GM18498 (cell line): ENCODE measurements at regions not wholly inside any gene's neighbourhood (a gene's known extent, or its start where the extent isn't known, plus 50 kb on each side); places are given as distances from the start of the nearest gene placed in this dataset.

Source experiments
- ATAC-seq: cut with Tn5 transposase; IDR thresholded peaks from one replicate; pipeline ENCODE4 v1.9.1; 2021; ENCODE audit warnings: mild to moderate bottlenecking, moderate library complexity; ENCODE audit not compliant: unreplicated experiment

DNA sequence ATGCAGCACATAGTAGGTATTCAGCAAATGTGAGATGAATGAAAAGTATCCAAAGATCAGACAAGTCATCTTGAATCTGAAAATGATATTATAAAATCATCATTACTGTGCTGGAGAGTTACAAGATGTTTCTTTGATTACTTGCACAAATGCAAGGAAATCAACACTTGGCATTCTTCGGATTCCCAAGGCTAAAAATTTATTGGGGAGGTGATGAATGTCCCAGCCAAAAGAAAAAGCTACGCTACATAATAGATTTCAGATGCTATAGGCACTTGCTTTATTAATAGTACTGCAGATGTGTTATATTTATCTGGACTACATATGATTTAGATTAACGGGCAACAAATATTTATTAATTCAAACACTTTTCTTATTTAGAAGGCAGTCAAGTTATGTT lies 286.7 kb upstream of the TENM3 start:
- no peak for ATAC-seq

DNA sequence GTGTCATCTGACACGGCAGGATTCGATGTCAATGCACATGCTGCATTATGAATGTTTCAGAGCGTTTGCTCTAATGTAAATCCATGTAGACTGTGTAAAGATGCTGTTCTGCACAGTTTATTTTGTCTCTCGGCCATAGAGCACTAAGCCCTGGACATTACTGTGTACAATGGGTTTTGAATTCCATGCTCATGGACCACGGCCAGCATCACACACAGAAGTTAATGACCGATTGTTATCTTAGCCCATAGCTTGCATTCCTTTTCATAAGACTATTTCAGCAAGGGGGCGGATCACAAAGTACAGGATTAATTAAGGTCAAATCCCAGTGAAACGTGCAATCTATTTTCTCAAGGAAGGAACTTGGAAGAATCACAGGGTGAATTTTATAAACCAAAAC lies 286.1 kb upstream of the TENM3 start:
- no peak for ATAC-seq

DNA sequence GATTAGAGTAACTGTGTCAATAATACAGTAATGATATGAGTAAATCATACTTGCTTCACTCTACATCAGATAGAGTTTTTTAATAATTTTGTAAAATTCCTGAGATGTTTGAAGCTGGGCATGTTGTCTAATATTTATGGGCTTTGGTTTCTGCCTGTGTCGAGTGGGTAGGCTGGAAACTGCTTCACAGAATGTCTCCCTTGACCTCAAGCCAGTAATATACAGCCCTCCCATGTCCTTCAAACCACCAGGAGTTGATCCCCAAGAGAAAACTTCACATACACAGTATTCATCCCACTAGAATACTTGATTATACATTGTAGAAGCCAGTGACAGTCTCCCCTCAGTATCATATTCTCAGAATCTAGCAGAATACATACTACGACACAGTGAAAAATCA lies 284.8 kb upstream of the TENM3 start:
- no peak for ATAC-seq

DNA sequence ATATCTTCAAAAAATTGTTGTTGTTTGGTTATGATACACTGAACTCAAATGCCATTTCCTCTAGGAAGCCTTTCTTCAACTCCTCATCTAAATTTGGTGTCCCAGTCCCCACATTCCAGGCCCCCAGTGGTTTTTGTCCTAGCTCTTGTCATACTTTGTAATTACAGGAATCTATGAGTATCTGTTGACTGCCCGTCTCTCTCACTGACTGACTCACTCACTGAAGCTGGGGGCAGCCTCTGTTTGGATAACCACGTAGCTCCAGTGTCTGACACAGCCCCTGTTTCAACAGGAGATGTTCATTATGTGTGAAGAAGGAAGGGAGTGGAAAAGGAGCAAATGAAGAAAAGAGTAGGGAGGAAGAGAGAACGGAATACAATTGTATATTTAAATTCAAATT lies 284.1 kb upstream of the TENM3 start:
- ATAC-seq = no peak

DNA sequence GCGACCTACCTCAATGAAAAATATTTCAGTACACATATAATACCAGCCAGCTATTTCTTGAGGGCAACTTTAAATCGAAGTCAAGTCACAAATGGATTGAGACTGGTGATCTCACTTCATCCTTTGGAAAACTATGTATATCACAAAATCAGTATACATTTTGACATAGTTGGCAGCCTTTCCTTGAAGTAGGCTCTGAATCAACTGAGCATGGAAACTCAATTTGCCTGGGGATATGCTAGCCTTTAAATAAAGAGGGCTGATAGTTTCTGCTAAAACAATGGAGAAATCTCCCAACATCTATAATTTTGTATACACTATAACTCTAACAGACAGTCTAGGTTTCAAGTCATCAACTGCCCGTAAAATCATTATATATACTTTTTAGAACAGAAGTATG lies 282.8 kb upstream of the TENM3 start:
- no peak for ATAC-seq

DNA sequence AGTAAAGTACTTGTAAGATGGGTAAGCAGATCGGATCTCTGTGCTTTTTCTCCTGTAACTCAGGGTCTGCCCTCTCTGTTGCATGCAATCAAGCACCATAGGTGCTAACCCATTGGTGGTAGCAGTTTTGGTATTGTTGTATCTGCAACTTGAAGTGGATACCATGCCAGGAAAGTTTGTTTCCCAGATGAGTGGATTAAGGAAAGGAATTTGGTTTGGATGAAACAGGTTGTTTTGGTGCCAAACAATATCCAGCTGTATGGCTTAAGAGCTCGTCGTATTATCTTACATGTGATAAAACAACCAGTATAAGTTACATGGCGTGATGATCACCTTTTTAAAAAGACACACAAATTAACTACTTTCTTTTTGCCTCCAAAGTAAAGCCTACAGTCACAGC lies 280.9 kb upstream of the TENM3 start:
- no peak for ATAC-seq

DNA sequence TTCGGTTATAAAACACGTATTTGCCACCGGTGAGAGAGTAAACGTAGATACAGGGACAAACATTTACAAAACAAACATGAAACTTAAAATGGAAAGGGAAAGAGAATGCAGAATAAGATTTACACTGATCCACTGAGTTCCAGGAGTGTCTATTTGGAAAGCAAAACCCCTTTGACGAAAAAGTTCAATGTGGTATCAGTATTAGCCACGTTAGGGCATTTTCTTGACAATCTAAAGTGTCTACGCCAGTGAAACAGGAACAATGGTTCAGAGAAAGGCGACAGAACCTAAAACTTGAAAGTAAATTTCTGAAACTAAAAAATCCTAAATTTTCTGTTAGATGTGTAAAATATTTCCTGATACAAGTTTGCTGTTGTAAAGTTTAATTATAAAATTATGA lies 278.5 kb upstream of the TENM3 start:
- no peak for ATAC-seq

DNA sequence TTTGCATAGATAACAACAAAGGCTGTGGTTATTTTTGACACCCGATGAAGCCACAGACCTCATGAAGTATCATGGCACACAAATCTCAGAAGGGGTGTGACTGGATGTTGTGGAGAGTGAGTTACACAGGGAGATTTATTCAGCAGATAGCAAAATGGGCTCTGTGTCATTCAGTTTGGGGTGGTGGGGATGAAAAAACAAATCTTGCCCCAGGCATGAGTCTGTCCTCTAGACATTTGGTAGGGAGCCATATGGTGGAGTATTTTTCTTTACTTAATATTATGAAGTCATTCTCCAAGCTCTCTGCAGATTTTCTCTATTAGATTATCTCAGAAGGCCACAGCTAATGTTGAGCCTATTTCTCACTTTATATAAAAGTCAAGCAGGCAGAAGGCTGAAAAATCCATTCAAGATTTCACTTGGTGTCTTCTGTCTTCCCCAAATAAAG lies 277.1 kb upstream of the TENM3 start:
- ATAC-seq = no peak

DNA sequence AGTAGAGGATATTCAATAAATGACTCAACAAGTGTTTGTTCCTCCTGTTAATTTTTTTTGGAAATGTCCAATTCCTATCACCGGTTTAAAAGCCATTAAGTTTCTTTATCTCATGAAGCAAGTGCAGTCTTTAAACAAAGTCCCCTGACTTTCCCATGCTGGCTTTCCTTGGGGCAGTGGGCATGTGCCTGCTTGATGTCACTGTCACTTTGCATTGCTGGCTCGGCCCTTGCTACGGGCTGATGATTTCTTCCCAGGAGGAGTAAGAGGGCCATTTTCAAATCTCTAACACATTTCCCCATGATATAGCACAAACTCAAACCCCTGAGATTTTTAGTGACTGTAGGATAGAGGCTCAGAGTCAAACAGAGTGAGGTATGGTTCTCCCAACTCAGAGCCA lies 275.8 kb upstream of the TENM3 start:
- ATAC-seq = no peak

DNA sequence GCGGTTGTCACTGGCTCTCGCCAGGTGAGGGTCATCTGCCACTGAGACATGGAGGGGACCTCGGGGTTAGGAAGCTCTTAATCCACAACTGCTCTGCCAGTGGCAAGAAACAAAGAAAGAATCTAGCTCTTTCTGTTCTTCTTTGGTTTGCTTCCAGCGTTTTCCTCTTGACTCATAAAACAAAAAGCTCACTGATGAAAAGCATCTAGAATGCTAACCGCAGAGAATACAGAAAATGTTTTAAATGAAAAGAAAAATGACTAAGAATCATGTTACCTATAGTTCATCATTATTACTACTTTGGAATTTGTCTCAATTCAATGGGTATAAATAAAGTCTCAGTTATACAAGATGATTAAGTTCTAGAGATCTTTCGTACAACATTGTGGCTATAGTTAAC lies 274.8 kb upstream of the TENM3 start:
- no peak for ATAC-seq

DNA sequence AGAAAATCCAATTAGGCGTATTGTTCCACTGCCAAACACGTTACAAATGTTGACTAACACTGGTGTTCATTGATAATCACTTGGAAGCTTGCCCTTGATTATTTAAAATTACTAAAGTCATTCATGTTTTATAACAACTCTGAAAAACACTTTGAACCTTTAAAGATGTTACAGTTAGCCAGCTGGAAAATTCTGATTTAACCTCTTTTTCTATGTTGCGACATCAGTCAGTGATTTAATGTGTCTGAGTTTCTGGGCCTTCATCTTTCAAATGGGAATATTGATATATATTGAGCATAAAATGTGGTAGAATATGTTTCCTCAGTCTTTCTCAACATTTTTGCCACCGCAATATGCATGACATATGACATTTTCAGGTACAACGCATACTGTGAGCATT lies 274.1 kb upstream of the TENM3 start:
- ATAC-seq = no peak

DNA sequence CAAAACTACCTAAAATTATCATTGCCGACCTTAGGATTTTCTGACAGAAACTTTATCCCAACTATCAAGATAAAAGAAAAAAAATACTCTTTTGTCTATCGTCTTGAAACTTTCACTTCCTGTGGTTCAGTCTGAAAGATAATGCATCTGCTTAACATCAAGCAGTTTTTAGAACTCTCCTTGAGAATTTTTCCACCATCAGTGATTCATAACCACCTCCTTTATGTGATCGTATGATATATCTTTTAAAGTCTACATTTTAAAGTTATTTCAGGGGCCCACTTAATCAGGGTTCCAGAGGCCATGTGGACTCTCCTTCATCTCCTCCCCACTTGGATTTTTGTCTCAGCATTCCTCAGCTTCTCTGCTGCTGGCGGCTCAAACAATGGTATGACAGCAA lies 272.8 kb upstream of the TENM3 start:
- no peak for ATAC-seq

DNA sequence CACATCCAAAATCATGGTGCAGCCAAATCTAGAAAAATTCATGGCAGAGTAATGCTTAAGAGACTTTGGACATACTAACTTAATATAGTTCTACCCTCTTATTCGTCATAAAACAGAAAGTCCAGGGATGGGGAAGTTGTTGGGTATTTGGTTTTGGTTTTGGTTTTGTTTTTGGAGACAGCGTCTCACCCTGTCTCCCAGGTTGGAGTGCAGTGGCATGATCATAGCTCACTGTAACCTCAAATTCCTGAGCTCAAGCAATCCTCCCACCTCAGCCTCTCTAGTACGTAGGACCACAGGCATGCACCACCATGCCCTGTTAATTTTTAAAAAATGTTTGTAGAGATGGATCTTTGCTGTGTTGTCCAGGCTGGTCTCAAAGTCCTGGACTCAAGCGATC lies 271.8 kb upstream of the TENM3 start:
- ATAC-seq = peak; percentile 78

DNA sequence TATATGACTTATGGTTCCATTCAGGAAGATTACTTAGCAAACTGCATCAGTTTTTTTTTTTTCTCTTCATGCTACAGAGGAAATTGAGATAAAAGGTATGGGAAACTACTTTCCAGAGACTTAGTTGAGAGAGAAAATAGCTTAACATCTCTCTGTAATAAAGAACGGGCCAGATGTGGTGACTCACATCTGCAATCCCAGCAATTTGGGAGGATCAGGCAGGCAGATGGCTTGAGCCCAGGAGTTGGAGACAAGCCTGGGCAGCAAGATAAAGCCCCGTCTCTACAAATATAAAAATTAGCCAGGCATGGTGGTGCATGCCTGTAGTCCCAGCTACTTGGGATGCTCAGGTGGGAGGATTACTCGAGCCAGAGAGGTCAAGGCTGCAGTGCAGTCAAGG lies 271.2 kb upstream of the TENM3 start:
- no peak for ATAC-seq

DNA sequence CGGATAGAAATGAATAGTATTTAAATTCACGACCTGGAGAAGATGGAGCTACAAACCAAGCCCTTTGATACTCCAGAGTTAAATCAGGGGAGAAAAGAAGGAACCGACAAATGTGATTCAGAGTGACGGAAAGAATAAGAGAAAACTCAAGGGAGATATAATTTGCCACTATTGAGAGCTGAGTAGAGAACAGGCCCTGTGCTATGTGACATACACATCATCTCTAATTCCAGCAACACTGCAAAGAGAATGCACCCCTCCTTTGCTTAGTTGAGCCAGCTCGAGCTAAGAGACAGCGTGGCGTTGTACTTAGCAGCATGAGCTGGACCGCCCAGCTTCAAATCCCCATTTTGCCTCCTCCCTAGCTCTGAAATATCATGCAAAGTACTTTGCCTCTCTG lies 266.4 kb upstream of the TENM3 start:
- no peak for ATAC-seq

DNA sequence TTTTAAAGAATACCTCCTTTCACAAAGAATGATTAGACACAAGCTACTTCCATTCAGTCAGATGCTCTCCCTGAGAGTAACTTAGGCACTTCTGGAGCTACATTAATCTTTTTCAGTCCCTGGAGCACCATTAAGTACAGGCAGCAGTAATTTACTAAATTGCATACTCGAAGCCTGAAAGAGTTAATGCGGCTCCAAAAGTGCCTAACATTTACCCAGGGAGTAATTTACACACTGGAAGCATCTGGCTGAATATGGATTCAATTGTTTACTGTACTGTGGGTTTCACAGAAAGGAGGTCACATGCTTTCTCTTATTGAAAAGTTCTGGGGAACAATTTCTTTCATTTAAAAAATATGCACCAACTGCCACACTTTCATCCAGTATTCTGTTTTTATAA lies 260.8 kb upstream of the TENM3 start:
- no peak for ATAC-seq

DNA sequence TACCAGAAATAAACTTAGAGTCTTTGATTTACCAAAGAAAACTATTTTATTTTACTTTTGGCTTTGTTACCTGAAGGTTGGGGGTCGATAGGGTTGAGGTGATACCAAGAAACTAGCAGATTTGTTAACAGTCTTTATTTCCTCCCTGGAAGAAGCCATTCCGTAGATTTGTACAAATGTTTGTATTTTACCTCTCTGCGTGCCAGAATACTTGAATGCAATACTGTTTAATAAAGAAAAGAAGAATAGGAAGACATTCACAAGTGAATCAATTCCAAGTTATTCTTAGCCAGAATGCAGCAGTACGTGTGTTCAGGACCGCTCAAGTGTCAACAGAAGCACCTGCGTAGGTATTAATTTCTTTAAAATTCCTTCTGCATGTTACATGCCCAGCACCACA lies 260.3 kb upstream of the TENM3 start:
- ATAC-seq = no peak

DNA sequence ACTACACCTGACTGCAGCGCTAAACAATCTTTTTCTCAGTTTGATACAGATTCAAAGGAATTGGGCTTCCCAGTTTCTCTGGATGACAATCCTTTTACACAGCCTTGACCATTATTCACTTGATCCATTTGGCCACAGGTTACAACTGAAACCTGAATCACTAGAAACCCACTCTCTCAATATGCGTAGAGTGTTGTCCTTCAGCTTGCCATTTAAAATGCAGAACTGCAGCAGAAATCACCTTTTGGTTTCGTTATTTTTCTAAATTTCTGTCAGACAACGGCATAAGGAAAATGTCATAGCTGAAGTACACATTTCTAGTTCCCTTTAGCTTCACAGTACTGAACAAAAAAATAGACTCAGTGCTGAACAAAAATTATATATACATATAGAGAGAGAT lies 255.8 kb upstream of the TENM3 start:
- no peak for ATAC-seq

DNA sequence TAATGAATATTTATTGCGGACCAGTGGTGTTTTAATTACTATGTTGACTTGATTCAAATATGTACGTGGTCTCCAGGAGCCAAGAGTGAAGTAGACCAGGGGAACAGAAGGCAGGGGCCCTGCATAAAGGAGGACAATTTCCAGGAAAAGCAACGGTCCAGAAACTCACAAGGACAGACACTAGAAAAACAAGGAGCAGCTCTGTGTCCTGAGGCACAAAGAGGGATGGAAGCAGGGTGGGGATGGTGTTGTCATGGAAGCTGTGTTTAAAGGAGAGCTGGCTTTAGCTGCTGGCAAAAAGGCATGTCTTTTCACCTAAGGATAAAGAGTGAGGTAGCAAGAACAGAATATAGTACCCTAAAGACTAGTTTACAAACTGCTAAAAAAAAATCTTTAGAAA lies 254.1 kb upstream of the TENM3 start:
- ATAC-seq = no peak

DNA sequence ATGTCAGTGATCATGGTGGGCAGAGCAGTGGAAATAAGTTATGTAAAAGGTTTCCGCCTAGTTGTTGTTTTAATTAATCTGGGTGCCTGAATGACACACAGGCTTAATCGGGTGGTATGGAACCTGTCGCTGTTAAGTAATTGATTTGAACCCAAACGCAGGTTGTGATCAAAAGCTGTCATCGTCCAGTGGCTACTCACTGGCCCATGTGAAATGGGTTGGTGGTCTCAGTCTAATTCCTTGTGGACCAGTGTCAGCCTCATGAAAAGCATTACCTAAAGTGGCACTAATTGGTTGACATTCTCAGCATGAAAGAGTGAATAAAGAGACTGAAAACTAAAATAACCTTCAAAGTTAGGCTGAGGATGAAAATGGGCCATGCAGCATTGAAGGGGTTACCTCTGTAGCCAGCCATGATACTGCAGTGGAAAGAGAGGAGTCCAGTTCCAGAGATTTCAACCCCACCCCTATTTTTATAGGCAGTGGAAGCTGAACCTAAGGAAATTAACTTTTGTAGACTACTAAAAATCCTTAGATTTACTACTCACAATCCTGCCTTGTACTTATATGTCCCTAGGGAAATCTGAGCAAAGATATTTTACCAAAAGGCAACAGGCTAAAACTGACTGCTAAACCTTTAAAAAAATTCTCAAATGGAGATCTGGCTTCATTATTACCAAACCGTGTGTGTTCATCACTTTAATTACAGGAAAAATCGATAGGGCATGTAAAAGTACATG lies 251.7 kb upstream of the TENM3 start:
- no peak for ATAC-seq

DNA sequence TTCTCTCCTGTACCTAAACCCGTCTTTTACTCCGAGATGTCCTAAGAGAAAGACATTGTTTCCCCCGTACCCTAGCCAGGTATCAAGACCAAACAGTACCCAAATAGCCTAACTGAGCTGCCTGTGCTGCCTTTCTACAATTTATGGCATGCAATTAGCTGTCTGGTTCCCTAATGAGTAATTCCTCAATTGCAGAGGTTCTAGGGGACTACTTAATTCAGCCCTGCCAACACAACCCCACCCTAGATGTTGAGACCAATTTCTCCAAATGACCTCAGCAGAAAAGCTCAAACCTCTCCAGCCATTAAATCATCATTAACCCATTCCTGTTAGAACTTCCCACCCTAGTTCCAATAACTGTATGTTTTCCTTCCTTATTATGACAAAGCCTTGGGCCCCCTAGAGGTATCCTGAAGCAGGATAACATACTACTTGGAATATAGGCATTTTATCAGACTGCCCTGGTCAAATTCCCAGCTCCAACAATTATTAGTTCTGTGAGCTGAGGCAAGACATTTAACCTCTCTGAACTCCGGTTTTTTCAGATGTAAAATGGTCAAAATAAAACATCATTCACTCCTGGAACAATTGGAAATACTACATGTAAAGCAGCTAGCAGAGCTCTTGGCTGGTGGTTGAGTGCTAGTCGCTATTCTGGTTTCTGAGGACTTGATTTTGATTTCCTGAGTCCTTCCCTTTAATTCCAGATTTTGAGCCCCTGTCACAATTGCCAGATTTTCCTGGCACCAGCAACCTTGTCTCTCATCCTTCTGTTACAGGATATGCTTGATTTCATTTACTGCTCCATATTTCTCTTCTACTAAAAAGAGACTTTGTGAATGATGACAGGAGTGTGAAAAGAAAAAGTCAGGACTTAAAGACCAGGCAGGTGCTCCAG lies 244.6 kb upstream of the TENM3 start:
- no peak for ATAC-seq

DNA sequence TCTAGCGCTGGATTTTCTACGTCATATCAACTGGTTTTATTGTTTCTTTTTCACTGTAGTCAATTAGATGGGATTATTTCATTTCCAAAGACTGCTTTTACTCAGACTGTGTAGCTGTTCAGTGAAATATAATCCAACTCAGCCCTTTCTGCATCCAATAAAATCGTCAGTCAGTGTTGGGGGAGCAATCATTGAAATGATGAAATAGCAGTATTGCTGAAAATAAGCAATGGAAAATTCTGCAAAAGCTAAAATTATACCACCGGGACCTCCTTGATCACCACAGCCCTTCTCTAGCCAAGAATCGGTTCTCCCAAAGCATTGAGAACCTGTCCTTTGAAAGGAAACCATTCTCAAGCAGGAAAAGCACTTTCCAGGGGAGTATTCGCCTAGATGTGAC lies 243.1 kb upstream of the TENM3 start:
- ATAC-seq = no peak
